COR-L47 (cell line): ENCODE measurements at regions not wholly inside any gene's neighbourhood (a gene's known extent, or its start where the extent isn't known, plus 50 kb on each side); places are given as distances from the start of the nearest gene placed in this dataset.

Experiments used
- DNase-seq: peaks from one replicate; lab custom pipeline; 2025; lab: John Stamatoyannopoulos, UW

DNA sequence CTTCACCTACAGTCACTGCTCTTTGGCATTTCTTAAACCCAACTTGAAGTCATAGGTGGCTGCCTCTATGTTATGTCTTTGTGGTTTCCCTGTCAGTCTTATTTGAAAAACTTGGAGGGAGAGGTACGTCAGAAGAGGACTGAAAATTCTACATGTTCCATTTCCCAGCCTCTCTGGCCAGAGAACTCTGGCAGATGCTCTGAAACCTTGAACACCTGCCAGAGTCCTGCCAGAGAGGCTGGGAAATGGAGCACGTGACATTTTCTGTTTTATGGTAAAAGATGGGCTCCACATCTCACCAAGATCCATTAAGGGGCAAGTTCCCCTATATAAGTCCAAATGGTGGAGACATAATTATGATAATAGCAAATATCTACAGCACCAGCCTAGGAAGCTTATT, 99.5 kb downstream of the MAFB start:
- no peak for DNase-seq

- DNase-seq: no peak
These were observed 100.1 kb downstream of the MAFB start for GRCh38 chr20:40588891-40589290.

DNA sequence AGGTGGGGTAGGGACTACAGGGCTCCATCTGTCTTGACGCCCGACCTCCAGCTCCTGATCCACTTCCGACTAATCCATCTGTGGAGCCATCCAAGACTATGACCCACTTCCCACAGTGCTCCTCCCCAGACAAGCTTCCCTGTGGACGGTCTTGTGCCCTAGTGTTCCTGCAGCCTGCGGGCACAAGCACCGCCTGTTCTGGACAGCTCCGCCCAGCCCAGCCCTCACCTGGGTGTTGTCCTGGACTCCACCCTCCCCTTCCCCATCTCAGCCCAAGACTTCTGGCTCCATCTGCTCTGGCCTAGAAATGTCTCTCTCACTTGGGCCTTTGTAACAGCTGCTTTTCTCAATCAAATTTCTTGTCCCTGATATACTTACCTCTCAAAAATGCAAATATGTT, 102.0 kb downstream of the MAFB start:
- DNase-seq: no peak

- no peak for DNase-seq
These were observed 104.8 kb downstream of the MAFB start for GRCh38 chr20:40584130-40584809.

DNA sequence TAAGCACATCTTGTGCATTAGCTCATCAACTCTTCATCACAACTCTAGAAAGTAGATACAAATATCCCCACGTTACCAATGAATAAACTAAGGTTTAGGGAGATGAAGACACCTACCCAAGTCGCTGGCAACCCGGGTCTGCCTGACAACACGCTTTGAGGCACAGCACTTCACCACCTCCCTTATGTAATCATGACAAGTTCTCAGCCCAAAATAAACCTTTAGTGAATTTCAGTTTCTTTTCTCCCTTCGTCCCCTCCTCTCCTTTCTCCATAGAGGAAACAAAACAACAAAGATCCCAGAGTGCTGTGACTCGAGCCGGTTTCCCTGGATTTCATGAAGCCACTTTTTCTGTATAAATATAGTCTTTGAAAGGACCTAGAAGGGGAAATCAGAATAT, 105.4 kb downstream of the MAFB start:
- no peak for DNase-seq

GRCh38 chr20:40583205-40583604, 105.8 kb downstream of the MAFB start:
- no peak for DNase-seq

GRCh38 chr20:40582531-40582930, 106.5 kb downstream of the MAFB start:
- no peak for DNase-seq

DNA sequence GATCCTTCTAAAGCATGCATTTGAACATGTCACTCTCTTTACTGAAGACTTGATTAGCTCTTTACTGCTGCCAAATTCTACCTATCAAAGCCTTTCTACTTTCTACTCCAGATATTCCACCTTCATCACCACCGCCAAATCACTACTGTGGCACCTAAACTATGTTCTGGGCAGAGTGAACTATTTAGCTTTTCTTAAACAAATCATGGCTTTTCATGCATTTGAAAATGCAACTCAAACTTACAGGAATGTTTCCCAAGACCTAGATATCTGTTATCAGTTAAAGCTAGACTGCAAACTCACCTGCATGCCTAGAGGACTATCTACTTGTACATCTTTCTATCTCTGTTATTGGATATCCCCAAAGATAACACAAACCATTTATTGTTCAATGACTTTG, 109.3 kb downstream of the MAFB start:
- no peak for DNase-seq

GRCh38 chr20:40578961-40579360, 110.1 kb downstream of the MAFB start:
- no peak for DNase-seq

DNA sequence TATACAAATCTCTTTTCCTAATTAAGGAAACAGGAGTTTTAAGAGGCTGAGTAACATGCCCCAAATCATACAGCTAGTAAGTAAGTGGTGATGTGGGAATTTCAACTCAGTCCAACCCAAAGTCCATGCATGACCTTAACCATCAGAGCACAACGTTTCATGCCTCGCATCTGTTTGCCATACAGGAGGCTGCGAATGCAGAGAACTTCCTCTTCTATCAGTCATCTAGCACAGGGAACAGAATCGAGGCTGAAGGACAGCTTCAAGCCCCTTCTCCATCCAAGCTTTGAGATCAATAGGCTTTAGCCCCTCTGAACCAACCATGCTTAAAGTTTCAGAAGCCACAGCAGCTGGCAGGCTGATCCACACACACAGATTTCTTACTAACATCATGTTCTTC, 113.2 kb downstream of the MAFB start:
- DNase-seq: no peak

DNA sequence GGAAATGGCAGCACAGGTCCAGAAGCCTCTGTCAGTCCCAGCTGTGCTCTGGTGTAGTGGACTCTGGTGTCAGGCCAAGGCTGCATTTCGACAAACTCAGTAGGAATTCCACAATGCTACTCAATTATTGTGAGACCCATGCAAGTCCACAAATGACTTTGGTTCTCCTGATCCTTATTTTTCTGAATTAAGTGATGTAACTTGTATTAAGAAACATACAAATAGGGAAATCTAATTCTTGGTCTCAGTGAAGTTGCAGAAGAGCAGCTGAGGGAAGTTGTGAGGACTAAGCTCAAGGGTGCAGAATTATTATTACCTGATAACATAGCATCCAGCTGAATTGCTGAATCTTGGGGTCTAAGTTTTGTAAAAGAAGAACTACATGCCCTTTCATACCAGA, 116.8 kb downstream of the MAFB start:
- no peak for DNase-seq

DNA sequence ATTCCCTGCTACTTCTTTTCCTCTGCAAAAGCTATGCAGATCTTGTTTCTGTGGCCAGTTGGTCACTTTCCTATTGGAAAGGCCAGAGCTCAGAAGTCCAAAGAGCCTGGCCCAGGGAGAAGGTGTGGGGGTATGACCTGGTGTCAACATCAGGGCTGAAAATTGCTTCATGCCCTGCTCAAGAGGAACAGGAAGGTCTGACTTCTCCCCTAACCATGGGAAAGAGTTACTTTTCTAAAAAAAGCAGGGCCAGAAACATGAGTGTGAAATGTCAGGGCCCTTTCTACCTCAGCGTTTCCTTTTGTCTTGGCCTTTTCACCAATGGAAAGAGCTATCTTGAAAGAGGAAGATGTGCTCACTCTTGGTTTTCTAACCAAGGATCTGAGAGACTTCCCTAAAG, 117.4 kb downstream of the MAFB start:
- no peak for DNase-seq

GRCh38 chr20:40568200-40568599, 120.8 kb downstream of the MAFB start:
- no peak for DNase-seq

GRCh38 chr20:40565682-40566040, 123.4 kb downstream of the MAFB start:
- DNase-seq: no peak

DNA sequence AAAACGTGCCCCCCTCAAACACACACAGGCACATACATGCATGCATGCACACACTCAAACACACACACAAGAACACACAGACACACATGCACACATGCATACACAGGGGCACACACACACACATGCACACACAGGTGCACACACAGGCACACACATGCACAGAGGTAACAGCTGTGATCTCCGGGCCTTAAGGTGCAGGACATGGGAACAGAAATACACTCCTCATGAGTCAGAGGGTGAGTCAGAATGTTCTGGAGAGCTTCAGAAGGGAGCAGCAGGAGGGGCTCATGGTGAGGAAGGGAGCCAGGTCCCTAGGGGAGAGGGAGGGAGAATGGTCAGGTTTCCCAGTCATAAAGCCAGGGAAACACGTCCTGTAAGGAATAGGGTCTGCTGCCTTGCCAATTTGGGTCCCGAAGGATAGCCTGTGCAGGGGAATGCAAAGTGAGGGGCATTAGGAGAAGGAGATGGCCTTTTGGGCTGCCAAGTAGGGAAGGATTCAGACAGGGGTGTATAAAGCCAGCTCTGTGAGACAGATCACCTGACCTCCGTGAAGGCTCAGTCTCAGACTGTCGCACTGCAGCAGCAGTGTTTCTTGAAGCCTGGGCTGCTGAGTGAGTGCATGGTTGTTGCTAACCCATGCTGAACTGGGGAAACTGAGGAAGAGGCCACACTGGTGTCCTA, 123.9 kb downstream of the MAFB start:
- DNase-seq: no peak

DNA sequence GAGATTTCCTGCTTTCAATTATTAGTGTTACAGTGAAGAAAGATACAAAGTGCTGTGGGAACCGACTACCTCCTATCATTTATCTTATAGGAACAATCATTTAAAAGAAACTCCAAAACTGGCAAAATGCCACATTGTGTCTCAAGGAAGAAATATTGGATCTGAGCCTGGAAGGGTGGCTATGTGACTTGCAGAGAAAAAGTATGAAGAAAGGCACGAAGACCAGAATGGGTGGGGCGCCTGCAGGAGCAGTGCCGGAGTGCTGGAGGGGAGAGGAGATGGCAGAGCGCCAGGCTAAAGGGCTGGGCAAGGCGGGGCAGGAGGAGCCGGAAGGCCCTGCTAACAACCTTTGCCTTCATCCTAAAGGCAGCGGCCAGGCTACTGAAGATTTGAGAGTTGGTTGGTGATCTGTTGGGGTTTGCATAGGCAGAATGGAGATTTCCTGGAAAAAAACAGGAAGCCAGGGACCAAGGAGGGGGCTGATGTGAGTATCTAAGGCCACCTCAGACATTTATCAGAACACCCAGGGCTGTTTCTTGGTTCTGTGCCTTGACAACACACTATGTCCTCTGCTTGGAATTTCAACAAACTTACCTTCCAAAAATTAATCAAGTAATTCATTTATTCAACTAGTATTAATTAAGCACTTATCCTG, 125.6 kb downstream of the MAFB start:
- peak; percentile 2 for DNase-seq

- no peak for DNase-seq
These were observed 127.0 kb downstream of the MAFB start for GRCh38 chr20:40562031-40562430.

- no peak for DNase-seq
These were observed 127.8 kb downstream of the MAFB start for GRCh38 chr20:40561187-40561586.

DNA sequence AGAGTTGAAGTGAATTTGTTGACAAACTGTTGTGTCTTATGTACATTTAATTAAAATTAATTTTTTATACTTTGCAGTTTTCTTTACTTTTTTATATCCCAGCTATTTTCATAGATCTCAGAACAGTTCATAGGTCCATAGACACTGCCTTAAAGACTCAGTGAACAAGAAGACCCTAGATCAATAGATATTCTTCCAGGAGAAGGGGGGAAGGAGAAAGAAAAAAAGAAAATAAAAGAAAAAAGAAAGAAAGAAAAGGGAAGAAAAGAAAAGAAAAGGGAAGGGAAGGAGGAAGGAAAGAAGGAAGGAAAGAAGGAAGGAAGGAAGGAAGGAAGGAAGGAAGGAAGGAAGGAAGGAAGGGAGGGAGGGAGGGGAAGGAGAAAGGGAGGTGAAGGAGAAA, 130.8 kb downstream of the MAFB start:
- no peak for DNase-seq

- DNase-seq: no peak
These were observed 137.9 kb downstream of the MAFB start for GRCh38 chr20:40551125-40551530.

DNA sequence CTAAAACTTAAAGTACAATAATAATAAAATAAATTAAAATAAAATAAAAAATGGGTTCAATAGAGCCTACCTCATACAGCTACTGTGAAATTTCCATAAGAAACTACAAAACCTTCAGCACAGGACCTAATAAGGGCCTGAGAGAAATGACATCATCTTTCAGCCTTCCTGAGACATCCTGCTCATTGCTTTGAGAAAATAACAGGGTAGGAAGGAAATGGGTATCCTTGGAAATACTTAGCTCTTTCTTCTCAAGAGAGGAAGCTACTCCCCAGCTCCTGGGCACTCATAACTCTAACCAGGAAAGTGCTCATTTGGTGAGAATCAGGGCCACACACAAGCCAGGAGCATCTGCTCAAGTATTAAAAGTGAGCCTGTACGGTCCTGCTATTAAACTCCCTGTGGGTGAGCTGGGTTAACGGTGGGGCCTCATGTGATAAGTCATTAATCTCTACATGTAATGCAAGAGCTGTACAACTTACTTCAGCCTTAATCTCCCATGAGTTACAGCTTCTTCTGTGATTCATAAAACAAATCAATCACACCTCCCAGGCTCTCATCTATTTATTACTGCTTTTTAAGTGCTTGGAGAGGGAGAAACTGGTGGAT, 141.4 kb downstream of the MAFB start:
- no peak for DNase-seq

DNA sequence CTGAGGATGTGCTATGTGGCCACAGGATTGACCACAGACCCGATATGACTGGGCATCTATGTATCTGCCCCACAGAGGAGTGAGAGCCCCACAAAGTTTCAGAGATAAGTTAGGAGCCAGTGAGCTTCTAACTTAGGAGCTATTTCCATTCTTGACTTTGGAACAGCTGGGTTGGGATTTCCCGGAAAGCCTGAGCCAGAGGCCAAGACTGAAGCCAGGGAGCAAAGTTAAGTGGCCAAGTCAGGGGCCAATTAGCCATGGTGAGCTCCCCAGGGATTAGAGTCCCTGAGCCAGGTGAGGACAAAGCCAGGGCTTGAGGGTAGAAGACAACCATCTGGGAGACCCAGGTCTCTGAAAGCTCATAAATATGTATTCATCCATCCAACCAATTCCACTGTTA, 143.6 kb downstream of the MAFB start:
- DNase-seq: no peak

- DNase-seq: no peak
These were observed 147.0 kb downstream of the MAFB start for GRCh38 chr20:40542065-40542464.
